ENCODE measurements at regions not wholly inside any gene's neighbourhood (a gene's known extent, or its start where the extent isn't known, plus 50 kb on each side); places are given as distances from the start of the nearest gene placed in this dataset.

DNA sequence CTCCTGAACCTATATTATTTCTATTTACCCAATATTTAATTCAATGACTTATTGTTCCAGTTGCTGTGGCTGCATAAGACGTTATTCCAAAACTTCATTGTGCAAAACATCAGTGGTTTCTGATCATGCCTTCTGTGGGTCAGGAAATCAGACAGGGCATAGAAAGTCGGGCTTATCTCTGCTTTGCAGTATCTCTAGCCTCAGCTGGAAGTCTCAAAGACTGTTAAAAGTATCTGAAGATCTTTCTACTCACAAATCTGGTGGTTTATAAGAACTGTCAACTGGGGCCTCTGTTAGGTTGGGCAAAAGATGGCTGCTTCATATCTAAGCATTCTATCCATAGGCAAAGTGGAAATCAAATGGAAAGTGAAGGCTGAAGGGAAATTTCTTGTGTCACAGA is 687.7 kb upstream of the ARRDC3 start:
- ATAC-seq (no peak), DNase-seq (ENCODE audit: low spot score) (no peak)
- Mint-ChIP-seq H3K4me1 (peaks cover 11% of the 10 kb centered on the region), H3K9me3 (peaks cover 18% of the 10 kb centered on the region), H3K27me3 (ENCODE audit: low read depth) (no peaks in the 10 kb centered on the region), H3K27ac (no peak overlapping the region), H3K4me3 (no peak overlapping the region), H3K36me3 (peaks cover 19% of the 10 kb centered on the region)
- ChIA-PET CTCF (no interaction called here), POLR2A (no interaction called here)
- TF ChIP-seq MYBL2 (CRISPR knock-in tag; IDR thresholded peaks at IDR 0.05) (no peak), MLX (CRISPR knock-in tag; IDR thresholded peaks at IDR 0.05) (no peak), CBFB (CRISPR knock-in tag; IDR thresholded peaks at IDR 0.05; ENCODE audit: low read depth) (no peak), E2F1 (CRISPR knock-in tag; IDR thresholded peaks at IDR 0.05) (no peak), TP53 (CRISPR knock-in tag; IDR thresholded peaks at IDR 0.05) (no peak), E2F4 (CRISPR knock-in tag; IDR thresholded peaks at IDR 0.05; ENCODE audit: borderline replicate concordance, low read depth) (no peak), MXD4 (CRISPR knock-in tag; IDR thresholded peaks at IDR 0.05; ENCODE audit: borderline replicate concordance) (no peak), ZNF232 (CRISPR knock-in tag; IDR thresholded peaks at IDR 0.05) (no peak), FOXJ3 (CRISPR knock-in tag; IDR thresholded peaks at IDR 0.05; ENCODE audit: borderline replicate concordance) (no peak), ZNF219 (CRISPR knock-in tag; IDR thresholded peaks at IDR 0.05; ENCODE audit: borderline replicate concordance) (no peak), ZNF423 (CRISPR knock-in tag; IDR thresholded peaks at IDR 0.05) (no peak), ERG (CRISPR knock-in tag; IDR thresholded peaks at IDR 0.05) (no peak), CREM (CRISPR knock-in tag; IDR thresholded peaks at IDR 0.05) (no peak), ELF4 (CRISPR knock-in tag; IDR thresholded peaks at IDR 0.05; ENCODE audit: low read depth) (no peak), ZNF396 (CRISPR knock-in tag; IDR thresholded peaks at IDR 0.05; ENCODE audit: borderline replicate concordance) (no peak)
- TF ChIP-seq, protein P1, sequence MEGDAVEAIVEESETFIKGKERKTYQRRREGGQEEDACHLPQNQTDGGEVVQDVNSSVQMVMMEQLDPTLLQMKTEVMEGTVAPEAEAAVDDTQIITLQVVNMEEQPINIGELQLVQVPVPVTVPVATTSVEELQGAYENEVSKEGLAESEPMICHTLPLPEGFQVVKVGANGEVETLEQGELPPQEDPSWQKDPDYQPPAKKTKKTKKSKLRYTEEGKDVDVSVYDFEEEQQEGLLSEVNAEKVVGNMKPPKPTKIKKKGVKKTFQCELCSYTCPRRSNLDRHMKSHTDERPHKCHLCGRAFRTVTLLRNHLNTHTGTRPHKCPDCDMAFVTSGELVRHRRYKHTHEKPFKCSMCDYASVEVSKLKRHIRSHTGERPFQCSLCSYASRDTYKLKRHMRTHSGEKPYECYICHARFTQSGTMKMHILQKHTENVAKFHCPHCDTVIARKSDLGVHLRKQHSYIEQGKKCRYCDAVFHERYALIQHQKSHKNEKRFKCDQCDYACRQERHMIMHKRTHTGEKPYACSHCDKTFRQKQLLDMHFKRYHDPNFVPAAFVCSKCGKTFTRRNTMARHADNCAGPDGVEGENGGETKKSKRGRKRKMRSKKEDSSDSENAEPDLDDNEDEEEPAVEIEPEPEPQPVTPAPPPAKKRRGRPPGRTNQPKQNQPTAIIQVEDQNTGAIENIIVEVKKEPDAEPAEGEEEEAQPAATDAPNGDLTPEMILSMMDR (IDR thresholded peaks at IDR 0.05) = no peak
- TF ChIP-seq, protein P2, sequence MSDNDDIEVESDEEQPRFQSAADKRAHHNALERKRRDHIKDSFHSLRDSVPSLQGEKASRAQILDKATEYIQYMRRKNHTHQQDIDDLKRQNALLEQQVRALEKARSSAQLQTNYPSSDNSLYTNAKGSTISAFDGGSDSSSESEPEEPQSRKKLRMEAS (CRISPR knock-in tag; IDR thresholded peaks at IDR 0.05) = no peak
- TF ChIP-seq, protein P3, sequence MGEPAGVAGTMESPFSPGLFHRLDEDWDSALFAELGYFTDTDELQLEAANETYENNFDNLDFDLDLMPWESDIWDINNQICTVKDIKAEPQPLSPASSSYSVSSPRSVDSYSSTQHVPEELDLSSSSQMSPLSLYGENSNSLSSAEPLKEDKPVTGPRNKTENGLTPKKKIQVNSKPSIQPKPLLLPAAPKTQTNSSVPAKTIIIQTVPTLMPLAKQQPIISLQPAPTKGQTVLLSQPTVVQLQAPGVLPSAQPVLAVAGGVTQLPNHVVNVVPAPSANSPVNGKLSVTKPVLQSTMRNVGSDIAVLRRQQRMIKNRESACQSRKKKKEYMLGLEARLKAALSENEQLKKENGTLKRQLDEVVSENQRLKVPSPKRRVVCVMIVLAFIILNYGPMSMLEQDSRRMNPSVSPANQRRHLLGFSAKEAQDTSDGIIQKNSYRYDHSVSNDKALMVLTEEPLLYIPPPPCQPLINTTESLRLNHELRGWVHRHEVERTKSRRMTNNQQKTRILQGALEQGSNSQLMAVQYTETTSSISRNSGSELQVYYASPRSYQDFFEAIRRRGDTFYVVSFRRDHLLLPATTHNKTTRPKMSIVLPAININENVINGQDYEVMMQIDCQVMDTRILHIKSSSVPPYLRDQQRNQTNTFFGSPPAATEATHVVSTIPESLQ (CRISPR knock-in tag; IDR thresholded peaks at IDR 0.05) = no peak
- TF ChIP-seq, protein P4, sequence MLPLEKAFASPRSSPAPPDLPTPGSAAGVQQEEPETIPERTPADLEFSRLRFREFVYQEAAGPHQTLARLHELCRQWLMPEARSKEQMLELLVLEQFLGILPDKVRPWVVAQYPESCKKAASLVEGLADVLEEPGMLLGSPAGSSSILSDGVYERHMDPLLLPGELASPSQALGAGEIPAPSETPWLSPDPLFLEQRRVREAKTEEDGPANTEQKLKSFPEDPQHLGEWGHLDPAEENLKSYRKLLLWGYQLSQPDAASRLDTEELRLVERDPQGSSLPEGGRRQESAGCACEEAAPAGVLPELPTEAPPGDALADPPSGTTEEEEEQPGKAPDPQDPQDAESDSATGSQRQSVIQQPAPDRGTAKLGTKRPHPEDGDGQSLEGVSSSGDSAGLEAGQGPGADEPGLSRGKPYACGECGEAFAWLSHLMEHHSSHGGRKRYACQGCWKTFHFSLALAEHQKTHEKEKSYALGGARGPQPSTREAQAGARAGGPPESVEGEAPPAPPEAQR (CRISPR knock-in tag; IDR thresholded peaks at IDR 0.05) = no peak
- TF ChIP-seq, protein P5, sequence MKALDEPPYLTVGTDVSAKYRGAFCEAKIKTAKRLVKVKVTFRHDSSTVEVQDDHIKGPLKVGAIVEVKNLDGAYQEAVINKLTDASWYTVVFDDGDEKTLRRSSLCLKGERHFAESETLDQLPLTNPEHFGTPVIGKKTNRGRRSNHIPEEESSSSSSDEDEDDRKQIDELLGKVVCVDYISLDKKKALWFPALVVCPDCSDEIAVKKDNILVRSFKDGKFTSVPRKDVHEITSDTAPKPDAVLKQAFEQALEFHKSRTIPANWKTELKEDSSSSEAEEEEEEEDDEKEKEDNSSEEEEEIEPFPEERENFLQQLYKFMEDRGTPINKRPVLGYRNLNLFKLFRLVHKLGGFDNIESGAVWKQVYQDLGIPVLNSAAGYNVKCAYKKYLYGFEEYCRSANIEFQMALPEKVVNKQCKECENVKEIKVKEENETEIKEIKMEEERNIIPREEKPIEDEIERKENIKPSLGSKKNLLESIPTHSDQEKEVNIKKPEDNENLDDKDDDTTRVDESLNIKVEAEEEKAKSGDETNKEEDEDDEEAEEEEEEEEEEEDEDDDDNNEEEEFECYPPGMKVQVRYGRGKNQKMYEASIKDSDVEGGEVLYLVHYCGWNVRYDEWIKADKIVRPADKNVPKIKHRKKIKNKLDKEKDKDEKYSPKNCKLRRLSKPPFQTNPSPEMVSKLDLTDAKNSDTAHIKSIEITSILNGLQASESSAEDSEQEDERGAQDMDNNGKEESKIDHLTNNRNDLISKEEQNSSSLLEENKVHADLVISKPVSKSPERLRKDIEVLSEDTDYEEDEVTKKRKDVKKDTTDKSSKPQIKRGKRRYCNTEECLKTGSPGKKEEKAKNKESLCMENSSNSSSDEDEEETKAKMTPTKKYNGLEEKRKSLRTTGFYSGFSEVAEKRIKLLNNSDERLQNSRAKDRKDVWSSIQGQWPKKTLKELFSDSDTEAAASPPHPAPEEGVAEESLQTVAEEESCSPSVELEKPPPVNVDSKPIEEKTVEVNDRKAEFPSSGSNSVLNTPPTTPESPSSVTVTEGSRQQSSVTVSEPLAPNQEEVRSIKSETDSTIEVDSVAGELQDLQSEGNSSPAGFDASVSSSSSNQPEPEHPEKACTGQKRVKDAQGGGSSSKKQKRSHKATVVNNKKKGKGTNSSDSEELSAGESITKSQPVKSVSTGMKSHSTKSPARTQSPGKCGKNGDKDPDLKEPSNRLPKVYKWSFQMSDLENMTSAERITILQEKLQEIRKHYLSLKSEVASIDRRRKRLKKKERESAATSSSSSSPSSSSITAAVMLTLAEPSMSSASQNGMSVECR (CRISPR knock-in tag; IDR thresholded peaks at IDR 0.05; ENCODE audit: borderline replicate concordance) = no peak
